Prostate gland (tissue), 2 donors: ENCODE measurements at regions not wholly inside any gene's neighbourhood (a gene's known extent, or its start where the extent isn't known, plus 50 kb on each side); places are given as distances from the start of the nearest gene placed in this dataset.

ENCODE experiments used
- CTCF ChIP-seq, 4 experiments: fragments of 200-600 bp in 2 of 4; fragments of 450-650 bp in 2 of 4; sonication (generic) in 2 of 4; IDR thresholded peaks; 1 replicate in 3 of 4; 2 replicates in 1 of 4; pipeline ENCODE4 v1.5.1; 2016 to 2019; ENCODE audit warnings: antibody characterized with exemption in 4 of 4, mild to moderate bottlenecking in 2 of 4, moderate library complexity in 2 of 4
- POLR2A ChIP-seq: fragments of 450-650 bp; IDR thresholded peaks from one replicate; pipeline ENCODE4 v1.6.1; 2016; ENCODE audit warnings: antibody characterized with exemption, mild to moderate bottlenecking
- POLR2AphosphoS5 ChIP-seq: sonication (generic); formaldehyde crosslinking; IDR thresholded peaks from one replicate; pipeline ENCODE4 v1.6.1; 2017; ENCODE audit warnings: antibody characterized with exemption

- no peak for TF ChIP-seq CTCF (IDR thresholded peaks at IDR 0.05)
- no peak for TF ChIP-seq POLR2A
- TF ChIP-seq POLR2AphosphoS5: no peak
Measured at GRCh38 chr3:164419220-164419619, 659.1 kb downstream of the SI start.
